Upper lobe of right lung (tissue), 1 donor: ENCODE measurements at regions not wholly inside any gene's neighbourhood (a gene's known extent, or its start where the extent isn't known, plus 50 kb on each side); places are given as distances from the start of the nearest gene placed in this dataset.

ENCODE experiments used
- ATAC-seq: fragments of 200-7000 bp; cut with Tn5 transposase; one replicate; pipeline ENCODE4 v1.9.1; 2020; ENCODE audit warnings: mild to moderate bottlenecking, moderate library complexity
- DNase-seq: peaks from one replicate; pipeline ENCODE4 v3.0.0-alpha.2; 2020
- H3K27ac ChIP-seq: fragments of 200-600 bp; one replicate; pipeline ENCODE4 v1.8.0; 2022
- H3K27me3 ChIP-seq: fragments of 200-600 bp; one replicate; pipeline ENCODE4 v1.8.0; 2022; ENCODE audit warnings: mild to moderate bottlenecking
- H3K36me3 ChIP-seq: fragments of 200-600 bp; one replicate; pipeline ENCODE4 v1.8.0; 2022
- H3K4me1 ChIP-seq: fragments of 200-600 bp; one replicate; pipeline ENCODE4 v1.8.0; 2022
- H3K4me3 ChIP-seq: fragments of 200-600 bp; one replicate; pipeline ENCODE4 v1.8.0; 2022; ENCODE audit warnings: mild to moderate bottlenecking
- H3K9me3 ChIP-seq: fragments of 200-600 bp; one replicate; pipeline ENCODE4 v1.8.0; 2022
- CTCF ChIP-seq: fragments of 200-600 bp; IDR thresholded peaks from one replicate; pipeline ENCODE4 v1.8.0; 2022; ENCODE audit warnings: antibody characterized with exemption
- intact Hi-C: fragments of 100-400 bp; cut with DNase I; formaldehyde crosslinking; loops from one replicate; pipeline ENCODE4 v1.11.0; 2022
- donor health status: DM: no; HTN: yes; CAD: no; lungs with severe emphysema.

- no peak for ATAC-seq
- Histone ChIP-seq H3K36me3 (no peaks in the 10 kb centered on the region), H3K4me1 (no peaks in the 10 kb centered on the region), H3K4me3 (no peak overlapping the region), H3K9me3 (no peaks in the 10 kb centered on the region), H3K27me3 (no peaks in the 10 kb centered on the region), H3K27ac (no peak overlapping the region)
- TF ChIP-seq CTCF, result no peak
- no peak for DNase-seq
- intact Hi-C loops, result no loop called here
Observed at GRCh38 chr3:118473343-118473742, 561.3 kb downstream of the IGSF11 start.

GRCh38 chr3:118476885-118477618 lies 557.6 kb downstream of the IGSF11 start:
- intact Hi-C loops, result no loop called here
- no peak for ATAC-seq
- no peaks in the 10 kb centered on the region for H3K4me1 ChIP-seq
- H3K27ac ChIP-seq, result no peak overlapping the region
- H3K4me3 ChIP-seq, result no peak overlapping the region
- DNase-seq, result no peak
- no peaks in the 10 kb centered on the region for H3K9me3 ChIP-seq
- no peak for TF ChIP-seq CTCF
- no peaks in the 10 kb centered on the region for H3K36me3 ChIP-seq
- no peaks in the 10 kb centered on the region for H3K27me3 ChIP-seq

GRCh38 chr3:118477768-118478167 lies 556.9 kb downstream of the IGSF11 start:
- Histone ChIP-seq H3K36me3 (no peaks in the 10 kb centered on the region), H3K4me3 (no peak overlapping the region), H3K9me3 (no peaks in the 10 kb centered on the region), H3K4me1 (no peaks in the 10 kb centered on the region), H3K27ac (no peak overlapping the region), H3K27me3 (no peaks in the 10 kb centered on the region)
- ATAC-seq, result no peak
- no peak for TF ChIP-seq CTCF
- no peak for DNase-seq
- intact Hi-C loops, result no loop called here

GRCh38 chr3:118478706-118479276 lies 555.9 kb downstream of the IGSF11 start:
- no peak for TF ChIP-seq CTCF
- H3K27ac ChIP-seq, result no peak overlapping the region
- no peaks in the 10 kb centered on the region for H3K27me3 ChIP-seq
- intact Hi-C loops, result no loop called here
- no peaks in the 10 kb centered on the region for H3K36me3 ChIP-seq
- DNase-seq (no peak), ATAC-seq (no peak)
- H3K4me1 ChIP-seq, result no peaks in the 10 kb centered on the region
- H3K4me3 ChIP-seq, result no peak overlapping the region
- H3K9me3 ChIP-seq, result no peaks in the 10 kb centered on the region

- intact Hi-C loops, result no loop called here
- no peaks in the 10 kb centered on the region for H3K36me3 ChIP-seq
- ATAC-seq (no peak), DNase-seq (no peak)
- no peak for TF ChIP-seq CTCF
- H3K27ac ChIP-seq, result no peak overlapping the region
- no peaks in the 10 kb centered on the region for H3K4me1 ChIP-seq
- no peak overlapping the region for H3K4me3 ChIP-seq
- no peaks in the 10 kb centered on the region for H3K9me3 ChIP-seq
- H3K27me3 ChIP-seq, result no peaks in the 10 kb centered on the region
Observed at GRCh38 chr3:118479376-118479775, 555.3 kb downstream of the IGSF11 start.
